ENCODE measurements at regions not wholly inside any gene's neighbourhood (a gene's known extent, or its start where the extent isn't known, plus 50 kb on each side); places are given as distances from the start of the nearest gene placed in this dataset.

GRCh38 chr6:40931931-40932330, 107.1 kb downstream of the UNC5CL start:
- no peak for TF ChIP-seq ESRRA (IDR thresholded peaks at IDR 0.05; ENCODE audit: borderline replicate concordance, low read length)
- no peak for TF ChIP-seq BHLHE40 (IDR thresholded peaks at IDR 0.05; ENCODE audit: low read depth, low read length)
- TF ChIP-seq JUN (IDR thresholded peaks at IDR 0.05), result no peak
- TF ChIP-seq POLR2A (IDR thresholded peaks at IDR 0.05; ENCODE audit: low read length), result no peak
- no peak for TF ChIP-seq CTCF (IDR thresholded peaks at IDR 0.05)
- TF ChIP-seq SREBF2 (IDR thresholded peaks at IDR 0.05), result no peak
- TF ChIP-seq MAFK (IDR thresholded peaks at IDR 0.05; ENCODE audit: partially characterized antibody), result no peak
- no peak for TF ChIP-seq MAX (IDR thresholded peaks at IDR 0.05)
- TF ChIP-seq NFE2L2 (conservative IDR thresholded peaks at IDR 0.05; ENCODE audit: low read length), result no peak
